RKO (cell line): ENCODE measurements at regions not wholly inside any gene's neighbourhood (a gene's known extent, or its start where the extent isn't known, plus 50 kb on each side); places are given as distances from the start of the nearest gene placed in this dataset.
"Not testable (repeated sequence)": the region's sequence is repeated elsewhere in the genome, so short reads cannot be mapped to it uniquely, and the experiment has no call there.

Experiments
- DNase-seq: peaks from one replicate; pipeline ENCODE4 v3.0.0-alpha.2; 2016; ENCODE audit warnings: low spot score

- no peak for DNase-seq
Measured at GRCh38 chr4:153936121-153936520, 147.2 kb upstream of the SFRP2 start.

DNA sequence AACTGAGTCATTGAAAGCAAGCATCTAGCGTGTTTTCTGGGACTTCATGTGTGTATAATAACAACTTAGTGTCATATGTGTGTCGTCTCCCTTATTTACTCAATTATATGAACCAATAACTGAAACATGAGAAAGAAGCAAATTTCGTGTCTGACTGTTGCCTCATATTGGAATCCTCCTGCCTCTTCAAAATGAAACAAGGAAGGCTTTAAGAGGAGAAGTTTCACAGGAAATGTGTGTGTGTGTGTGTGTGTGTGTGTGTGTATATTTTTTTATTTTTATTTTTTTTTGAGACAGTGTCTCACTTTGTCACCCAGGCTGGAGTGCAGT, 145.8 kb upstream of the SFRP2 start:
- no peak for DNase-seq

GRCh38 chr4:153933915-153934687, 145.2 kb upstream of the SFRP2 start:
- no peak for DNase-seq

- DNase-seq = no peak
Measured at GRCh38 chr4:153931804-153932203, 142.9 kb upstream of the SFRP2 start.

- DNase-seq = no peak
Measured at GRCh38 chr4:153929675-153930074, 140.8 kb upstream of the SFRP2 start.

DNA sequence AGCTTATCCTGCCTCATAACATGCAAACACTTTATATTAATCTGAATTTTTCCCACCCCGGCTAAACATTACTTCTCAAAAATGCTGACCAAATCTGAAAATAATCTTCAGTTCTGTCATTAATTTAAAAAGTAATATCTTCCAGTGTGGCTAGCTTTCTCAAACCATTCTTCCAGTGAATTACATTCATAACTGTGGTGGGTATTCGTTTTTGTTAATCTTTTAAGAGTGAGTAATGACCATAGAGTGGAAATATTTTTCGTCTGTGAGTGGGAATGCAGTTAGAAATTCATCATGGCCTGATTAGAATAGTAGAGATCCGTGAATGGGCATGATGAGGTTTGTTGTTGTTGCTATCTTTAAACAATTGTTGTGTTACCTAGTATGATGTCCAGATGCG, 138.6 kb upstream of the SFRP2 start:
- DNase-seq = no peak

DNA sequence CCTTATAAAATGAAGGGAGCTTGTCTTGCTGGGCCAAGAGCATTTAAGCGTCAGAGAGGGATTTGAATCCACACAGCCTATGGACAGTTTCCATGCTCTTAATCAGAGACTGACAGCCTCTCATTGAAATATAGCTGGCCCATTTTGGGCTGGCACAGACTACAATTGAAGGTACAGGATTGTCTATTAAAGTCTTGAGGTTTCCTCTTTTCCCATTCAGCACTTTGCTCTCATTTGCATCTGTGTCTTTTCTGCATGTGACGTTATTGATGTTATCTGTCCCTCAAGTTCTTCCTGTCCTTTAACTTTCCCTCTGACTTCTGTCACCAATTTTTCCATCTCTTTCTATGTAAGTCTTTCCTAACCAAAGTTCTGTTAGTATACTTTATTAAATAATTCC, 133.3 kb upstream of the SFRP2 start:
- DNase-seq = no peak

DNA sequence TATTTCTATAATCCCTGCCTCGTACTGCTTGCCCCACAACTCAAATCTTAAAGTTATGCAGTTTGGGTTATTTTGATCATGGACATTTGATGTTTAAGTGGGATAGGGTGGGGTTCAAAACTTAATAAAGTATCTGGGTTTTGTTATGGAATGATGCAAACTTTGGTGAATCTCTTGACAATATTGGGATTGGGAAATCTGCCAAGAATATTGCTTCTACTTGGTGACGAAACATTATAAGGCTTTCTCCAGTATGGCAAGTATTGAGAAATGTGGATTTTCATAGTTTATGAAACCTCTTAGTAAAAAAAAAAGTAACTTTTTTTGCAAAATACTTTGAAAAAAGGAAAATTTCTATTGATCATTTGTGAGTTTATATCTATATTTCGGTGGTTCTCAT, 130.8 kb upstream of the SFRP2 start:
- DNase-seq = no peak

DNA sequence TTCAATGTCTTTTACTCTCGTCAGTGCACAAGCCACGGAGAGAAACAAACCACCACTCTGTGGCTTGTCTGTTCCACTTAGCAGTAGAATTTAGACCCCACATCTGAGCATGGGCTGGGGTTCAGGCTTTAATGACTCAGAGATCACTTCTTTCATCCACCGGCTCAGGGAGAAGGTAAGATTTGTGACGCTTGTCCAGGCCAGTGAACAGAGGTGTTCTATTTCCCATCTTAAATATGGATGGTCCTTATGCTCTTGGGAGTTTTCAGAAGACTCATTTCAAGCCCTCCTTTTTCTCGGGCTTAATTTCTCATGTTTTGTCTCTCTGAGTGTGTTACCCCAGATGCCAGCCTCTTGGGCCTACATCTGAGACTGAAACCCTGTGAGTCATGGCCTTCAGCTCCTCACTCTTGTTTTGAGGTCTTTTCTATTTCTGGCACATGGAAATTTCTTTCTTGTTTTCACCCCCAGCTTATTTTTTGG, 127.4 kb upstream of the SFRP2 start:
- DNase-seq = no peak

- no peak for DNase-seq
Measured at GRCh38 chr4:153912301-153912700, 123.4 kb upstream of the SFRP2 start.

- no peak for DNase-seq
Measured at GRCh38 chr4:153909672-153910071, 120.8 kb upstream of the SFRP2 start.

DNA sequence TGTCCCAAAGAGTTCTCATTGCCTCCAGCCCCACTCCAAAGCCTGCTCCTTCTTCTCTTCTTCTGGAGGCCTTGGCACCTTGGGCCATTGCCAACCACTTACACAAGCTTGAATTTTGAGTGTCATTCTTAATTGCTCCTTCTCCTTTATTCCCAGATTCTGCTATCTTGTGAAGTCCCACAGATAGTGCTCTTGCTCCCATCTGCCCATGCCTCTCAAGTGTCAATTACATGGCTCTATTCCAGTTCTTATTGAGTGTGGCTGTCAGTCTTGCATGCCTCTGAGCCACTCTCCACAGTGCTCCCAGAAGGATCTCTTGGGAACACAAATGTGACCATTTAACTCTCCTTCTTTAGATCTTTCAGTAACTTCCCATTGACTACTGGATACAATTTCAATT, 117.3 kb upstream of the SFRP2 start:
- DNase-seq = no peak

- DNase-seq = no peak
Measured at GRCh38 chr4:153905231-153905630, 116.3 kb upstream of the SFRP2 start.

GRCh38 chr4:153904011-153904410, 115.1 kb upstream of the SFRP2 start:
- DNase-seq = no peak

- no peak for DNase-seq
Measured at GRCh38 chr4:153901220-153901619, 112.3 kb upstream of the SFRP2 start.

DNA sequence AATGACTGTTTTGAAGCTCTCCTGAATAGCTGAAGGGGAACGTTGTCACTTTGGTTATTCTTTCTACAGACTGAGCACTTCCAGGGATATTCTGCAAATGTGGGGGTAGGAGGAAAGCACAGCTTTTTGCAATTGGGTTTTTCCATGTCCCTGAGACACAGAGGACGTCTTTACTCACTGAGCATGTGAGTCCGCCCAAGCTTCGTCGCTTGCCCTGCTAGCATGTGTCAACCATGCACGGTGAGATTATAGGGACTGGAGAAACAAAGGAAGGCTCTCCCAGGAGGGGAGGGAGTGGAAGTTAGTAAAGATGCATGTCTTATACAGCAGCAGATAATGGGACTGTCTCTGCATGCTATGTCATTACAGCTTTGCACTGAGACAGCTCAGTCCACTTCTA, 111.5 kb upstream of the SFRP2 start:
- DNase-seq = no peak

- no peak for DNase-seq
Measured at GRCh38 chr4:153890761-153891160, 101.9 kb upstream of the SFRP2 start.

GRCh38 chr4:153887217-153887616, 98.3 kb upstream of the SFRP2 start:
- no peak for DNase-seq

DNA sequence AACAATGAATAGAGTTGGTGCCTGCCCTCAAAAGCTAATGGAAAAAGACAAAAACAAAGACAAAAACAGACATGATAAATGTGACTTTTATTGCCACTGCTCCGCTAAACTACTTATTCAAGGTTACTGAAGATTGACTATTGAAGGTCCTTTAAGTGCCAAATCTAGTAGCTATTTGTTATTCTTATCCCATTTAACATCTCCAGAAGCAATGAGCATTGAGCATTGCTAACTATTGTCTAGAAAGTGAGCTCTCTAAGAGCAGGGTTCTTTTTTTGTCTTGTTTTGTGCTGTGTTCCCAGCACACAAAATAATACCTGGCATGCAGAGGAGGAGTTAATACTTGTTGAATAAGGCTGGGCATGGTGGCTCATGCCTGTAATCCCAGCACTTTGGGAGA, 95.4 kb upstream of the SFRP2 start:
- no peak for DNase-seq

- DNase-seq = no peak
Measured at GRCh38 chr4:153880983-153881382, 92.1 kb upstream of the SFRP2 start.

DNA sequence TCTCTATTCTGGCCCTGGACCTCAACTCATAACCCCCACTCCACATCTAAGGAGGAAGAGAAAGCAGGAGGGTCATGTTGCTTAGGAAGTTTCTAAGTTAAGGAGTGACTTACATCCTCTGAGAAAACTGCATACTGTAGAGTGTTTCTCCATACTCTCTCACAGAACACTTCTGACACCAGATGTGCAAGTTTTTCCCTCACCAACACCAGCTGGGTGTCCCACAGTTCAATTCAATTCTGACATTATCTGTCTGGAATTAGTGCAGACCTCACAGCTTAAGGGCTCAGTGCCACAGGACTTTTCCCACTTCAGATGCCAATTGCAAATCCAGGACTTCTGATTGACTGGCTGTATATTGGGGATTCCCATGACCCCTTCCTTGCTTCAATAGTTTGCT, 89.0 kb upstream of the SFRP2 start:
- no peak for DNase-seq

DNA sequence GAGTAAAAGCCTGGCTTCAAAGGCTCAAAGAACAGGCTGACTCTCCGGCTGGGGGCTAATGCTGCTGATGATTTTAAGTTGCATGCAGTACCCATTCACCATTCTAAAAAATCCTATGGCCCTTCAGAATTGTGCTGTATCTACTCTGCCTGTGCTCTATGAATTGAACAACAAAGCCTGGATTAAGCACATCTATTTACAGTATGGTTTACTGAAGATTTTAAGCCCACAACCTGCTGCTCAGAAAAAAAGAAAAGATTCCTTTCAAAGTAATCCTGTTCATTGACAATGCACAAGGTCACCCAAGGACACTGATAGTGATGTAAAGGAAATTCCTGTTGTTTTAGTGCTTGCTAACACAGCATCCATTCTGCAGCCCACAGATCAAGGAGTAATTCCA, 84.9 kb upstream of the SFRP2 start:
- no peak for DNase-seq

DNA sequence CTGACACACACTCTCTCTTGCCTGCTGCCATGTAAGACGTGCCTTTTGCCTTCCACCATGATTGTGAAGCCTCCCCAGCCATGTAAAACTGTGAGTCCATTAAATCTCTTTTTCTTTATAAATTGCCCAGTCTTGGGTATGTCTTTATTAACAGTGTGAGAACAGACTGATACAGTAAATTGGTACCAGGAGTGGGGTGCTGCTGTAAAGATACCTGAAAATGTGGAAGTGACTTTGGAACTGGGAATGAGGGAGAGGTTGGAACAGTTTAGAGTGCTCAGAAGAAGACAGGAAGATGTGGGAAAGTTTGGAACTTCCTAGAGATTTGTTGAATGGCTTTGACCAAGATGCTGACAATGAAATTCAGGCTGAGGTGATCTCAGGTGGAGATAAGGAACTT, 77.9 kb upstream of the SFRP2 start:
- not testable (repeated sequence) for DNase-seq

DNA sequence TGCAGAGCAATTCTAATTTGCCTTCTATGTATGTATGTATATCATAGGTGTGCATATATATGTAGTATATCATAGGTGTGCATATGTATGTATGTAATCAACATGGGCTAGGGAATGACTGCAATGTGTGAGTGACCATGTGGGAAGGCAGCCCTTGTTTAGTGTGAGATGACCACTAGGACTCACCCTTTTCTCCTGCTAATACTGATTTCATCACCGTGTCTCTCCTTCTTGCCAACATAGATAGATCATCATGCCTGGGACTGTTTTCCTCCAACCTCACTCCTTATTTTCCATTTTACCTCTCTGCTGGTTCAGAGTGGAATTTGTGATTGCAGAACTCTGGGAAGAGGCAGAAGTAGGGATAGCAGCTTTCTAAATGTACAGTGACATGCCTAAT, 63.6 kb upstream of the SFRP2 start:
- DNase-seq = no peak
